GM20431 (cell line): ENCODE measurements at regions not wholly inside any gene's neighbourhood (a gene's known extent, or its start where the extent isn't known, plus 50 kb on each side); places are given as distances from the start of the nearest gene placed in this dataset.
"Not testable (repeated sequence)": the region's sequence is repeated elsewhere in the genome, so short reads cannot be mapped to it uniquely, and the experiment has no call there.

Experiments used
- in situ Hi-C: fragments of 300-500 bp; cut with MseI, MboI; formaldehyde crosslinking; loops from one replicate; pipeline ENCODE4 v1.15.0; 2020; ENCODE audit warnings: low sequenced_read_pairs; ENCODE audit not compliant: unreplicated experiment

- in situ Hi-C loops: no loop called here
Measured at GRCh38 chr6:85050149-85050548, 285.8 kb upstream of the TBX18 start.

- in situ Hi-C loops: no loop called here
Measured at GRCh38 chr6:85049282-85049681, 284.9 kb upstream of the TBX18 start.

GRCh38 chr6:85047818-85048217, 283.4 kb upstream of the TBX18 start:
- in situ Hi-C loops: no loop called here

- in situ Hi-C loops: not testable (repeated sequence)
Measured at GRCh38 chr6:85045767-85046166, 281.4 kb upstream of the TBX18 start.

- in situ Hi-C loops: no loop called here
Measured at GRCh38 chr6:85044361-85044760, 280.0 kb upstream of the TBX18 start.

GRCh38 chr6:85041376-85041775, 277.0 kb upstream of the TBX18 start:
- in situ Hi-C loops: no loop called here

GRCh38 chr6:85037221-85037620, 272.8 kb upstream of the TBX18 start:
- in situ Hi-C loops: no loop called here

GRCh38 chr6:85035766-85036165, 271.4 kb upstream of the TBX18 start:
- in situ Hi-C loops: no loop called here

- in situ Hi-C loops: no loop called here
Measured at GRCh38 chr6:85033547-85033946, 269.1 kb upstream of the TBX18 start.

GRCh38 chr6:85026021-85026420, 261.6 kb upstream of the TBX18 start:
- in situ Hi-C loops: no loop called here

GRCh38 chr6:85023721-85024120, 259.3 kb upstream of the TBX18 start:
- in situ Hi-C loops: no loop called here

GRCh38 chr6:85017352-85017751, 253.0 kb upstream of the TBX18 start:
- in situ Hi-C loops: no loop called here

GRCh38 chr6:85016726-85017125, 252.3 kb upstream of the TBX18 start:
- in situ Hi-C loops: no loop called here

- in situ Hi-C loops: no loop called here
Measured at GRCh38 chr6:85015396-85015990, 251.1 kb upstream of the TBX18 start.

- in situ Hi-C loops: no loop called here
Measured at GRCh38 chr6:85010865-85011264, 246.5 kb upstream of the TBX18 start.

- in situ Hi-C loops: no loop called here
Measured at GRCh38 chr6:85008296-85009009, 244.1 kb upstream of the TBX18 start.

GRCh38 chr6:85006362-85006761, 242.0 kb upstream of the TBX18 start:
- in situ Hi-C loops: no loop called here

- in situ Hi-C loops: no loop called here
Measured at GRCh38 chr6:85005494-85005893, 241.1 kb upstream of the TBX18 start.

- in situ Hi-C loops: no loop called here
Measured at GRCh38 chr6:85004361-85004995, 240.1 kb upstream of the TBX18 start.

- in situ Hi-C loops: no loop called here
Measured at GRCh38 chr6:85002847-85003246, 238.4 kb upstream of the TBX18 start.

- in situ Hi-C loops: no loop called here
Measured at GRCh38 chr6:85000001-85000400, 235.6 kb upstream of the TBX18 start.

GRCh38 chr6:84998223-84998622, 233.8 kb upstream of the TBX18 start:
- in situ Hi-C loops: no loop called here
